Endothelial cell of umbilical vein (primary cell): ENCODE measurements at regions not wholly inside any gene's neighbourhood (a gene's known extent, or its start where the extent isn't known, plus 50 kb on each side); places are given as distances from the start of the nearest gene placed in this dataset.

Experiments used
- FOS ChIP-seq: IDR thresholded peaks from 2 replicates; pipeline ENCODE4 v1.6.1; 2011; ENCODE audit warnings: mild to moderate bottlenecking, low read length, moderate library complexity, borderline replicate concordance; ENCODE audit not compliant: insufficient read depth
- MYC ChIP-seq: IDR thresholded peaks from one replicate; pipeline ENCODE4 v1.6.1; 2011; ENCODE audit warnings: mild to moderate bottlenecking, low read depth, low read length
- POLR2A ChIP-seq: IDR thresholded peaks from 2 replicates; pipeline ENCODE4 v1.6.1; 2012; ENCODE audit warnings: low read depth, mild to moderate bottlenecking, control low read depth, low read length
- POLR2AphosphoS5 ChIP-seq: IDR thresholded peaks from 2 replicates; pipeline ENCODE4 v1.6.1; 2012; ENCODE audit warnings: low read depth, mild to moderate bottlenecking, control low read depth, low read length, moderate library complexity; ENCODE audit not compliant: insufficient read depth
- TF ChIP-seq, protein P1 (sequence below), 2 donors: IDR thresholded peaks; 1 replicate in 1 of 2; 2 replicates in 1 of 2; pipeline ENCODE4 v1.5.1; 2011; ENCODE audit warnings: low read length in 2 of 2, mild to moderate bottlenecking in 2 of 2, moderate library complexity in 2 of 2, control low read depth in 1 of 2, inconsistent platforms in 1 of 2, low read depth in 1 of 2; ENCODE audit not compliant: insufficient read depth in 1 of 2; ENCODE audit errors: extremely low read depth in 1 of 2
- TF ChIP-seq, protein P2 (sequence below): IDR thresholded peaks from 2 replicates; pipeline ENCODE4 v1.6.1; 2011; ENCODE audit not compliant: insufficient read depth, insufficient read length

DNA sequence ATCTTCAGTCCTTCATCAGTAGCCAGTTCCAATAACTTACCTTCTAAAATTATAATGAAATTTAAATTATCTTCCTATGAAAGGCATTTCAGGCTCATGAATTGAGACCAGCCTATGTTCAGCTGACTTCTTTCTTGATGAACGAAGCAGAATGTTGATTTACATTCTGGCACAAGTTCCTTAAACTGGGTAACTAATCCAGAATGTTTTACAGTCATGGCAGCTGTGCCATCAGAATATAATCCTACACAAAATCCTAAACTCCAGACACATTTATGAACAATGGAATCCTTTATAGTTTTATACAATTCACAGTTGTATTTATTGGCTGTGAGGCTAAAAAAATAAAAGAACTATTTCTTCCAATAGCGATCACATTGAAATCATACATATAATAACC lies 97.3 kb upstream of the CPM start:
- TF ChIP-seq, protein P1, sequence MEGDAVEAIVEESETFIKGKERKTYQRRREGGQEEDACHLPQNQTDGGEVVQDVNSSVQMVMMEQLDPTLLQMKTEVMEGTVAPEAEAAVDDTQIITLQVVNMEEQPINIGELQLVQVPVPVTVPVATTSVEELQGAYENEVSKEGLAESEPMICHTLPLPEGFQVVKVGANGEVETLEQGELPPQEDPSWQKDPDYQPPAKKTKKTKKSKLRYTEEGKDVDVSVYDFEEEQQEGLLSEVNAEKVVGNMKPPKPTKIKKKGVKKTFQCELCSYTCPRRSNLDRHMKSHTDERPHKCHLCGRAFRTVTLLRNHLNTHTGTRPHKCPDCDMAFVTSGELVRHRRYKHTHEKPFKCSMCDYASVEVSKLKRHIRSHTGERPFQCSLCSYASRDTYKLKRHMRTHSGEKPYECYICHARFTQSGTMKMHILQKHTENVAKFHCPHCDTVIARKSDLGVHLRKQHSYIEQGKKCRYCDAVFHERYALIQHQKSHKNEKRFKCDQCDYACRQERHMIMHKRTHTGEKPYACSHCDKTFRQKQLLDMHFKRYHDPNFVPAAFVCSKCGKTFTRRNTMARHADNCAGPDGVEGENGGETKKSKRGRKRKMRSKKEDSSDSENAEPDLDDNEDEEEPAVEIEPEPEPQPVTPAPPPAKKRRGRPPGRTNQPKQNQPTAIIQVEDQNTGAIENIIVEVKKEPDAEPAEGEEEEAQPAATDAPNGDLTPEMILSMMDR (IDR thresholded peaks at IDR 0.05; ENCODE audit: extremely low read depth in 1 of 2, insufficient read depth in 1 of 2, low read depth in 1 of 2, low read length in 2 of 2) = no peak
- TF ChIP-seq POLR2A (no peak), POLR2AphosphoS5 (no peak), FOS (no peak), MYC (no peak)
- TF ChIP-seq, protein P2, sequence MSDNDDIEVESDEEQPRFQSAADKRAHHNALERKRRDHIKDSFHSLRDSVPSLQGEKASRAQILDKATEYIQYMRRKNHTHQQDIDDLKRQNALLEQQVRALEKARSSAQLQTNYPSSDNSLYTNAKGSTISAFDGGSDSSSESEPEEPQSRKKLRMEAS = no peak
